Neuronal stem cell (in vitro differentiated cells): ENCODE measurements at regions not wholly inside any gene's neighbourhood (a gene's known extent, or its start where the extent isn't known, plus 50 kb on each side); places are given as distances from the start of the nearest gene placed in this dataset.
"Not testable (repeated sequence)": the region's sequence is repeated elsewhere in the genome, so short reads cannot be mapped to it uniquely, and the experiment has no call there.

Experiments
- DNase-seq: peaks from one replicate; pipeline ENCODE4 v3.0.0-alpha.2; 2013; ENCODE audit warnings: low spot score
- H2AFZ ChIP-seq: one replicate; pipeline ENCODE4 v1.6.1; 2013; ENCODE audit warnings: mild to moderate bottlenecking, low read length, inconsistent platforms
- H2AK5ac ChIP-seq: 2 replicates; pipeline ENCODE4 v1.6.1; 2013; ENCODE audit warnings: low read depth, mild to moderate bottlenecking, inconsistent platforms, low read length, moderate library complexity, mixed read lengths
- H2BK120ac ChIP-seq: 2 replicates; pipeline ENCODE4 v1.6.1; 2013; ENCODE audit warnings: low read depth, mild to moderate bottlenecking, inconsistent platforms, low read length, moderate library complexity, mixed read lengths
- H2BK12ac ChIP-seq: one replicate; pipeline ENCODE4 v1.6.1; 2013; ENCODE audit warnings: low read length, inconsistent platforms
- H2BK15ac ChIP-seq: 2 replicates; pipeline ENCODE4 v1.6.1; 2013; ENCODE audit warnings: mild to moderate bottlenecking, low read length, inconsistent platforms, mixed read lengths
- H2BK5ac ChIP-seq: one replicate; pipeline ENCODE4 v1.6.1; 2013; ENCODE audit warnings: inconsistent platforms, mild to moderate bottlenecking, low read length, moderate library complexity
- H3K14ac ChIP-seq: one replicate; pipeline ENCODE4 v1.6.1; 2013; ENCODE audit warnings: low read length, inconsistent platforms
- H3K18ac ChIP-seq: 2 replicates; pipeline ENCODE4 v1.6.1; 2013; ENCODE audit warnings: low read length, inconsistent platforms
- H3K23ac ChIP-seq: 2 replicates; pipeline ENCODE4 v1.6.1; 2013; ENCODE audit warnings: low read depth, mild to moderate bottlenecking, mixed read lengths, low read length, inconsistent platforms; ENCODE audit not compliant: poor library complexity
- H3K27ac ChIP-seq: replicated peaks from 3 replicates; pipeline ENCODE4 v1.5.1; 2013; ENCODE audit warnings: low read length, inconsistent platforms
- H3K27me3 ChIP-seq, 3 experiments: 2 replicates each; pipeline ENCODE4 v1.6.1; 2013; ENCODE audit warnings: low read length in 3 of 3, mild to moderate bottlenecking in 2 of 3, inconsistent platforms in 1 of 3, low read depth in 1 of 3, mixed read lengths in 1 of 3, moderate library complexity in 1 of 3; ENCODE audit not compliant: control insufficient read depth in 3 of 3, insufficient read depth in 3 of 3
- H3K36me3 ChIP-seq, 2 donors: replicated peaks in 1 of 2; 2 replicates each; pipeline ENCODE4 v1.6.1; 2013; ENCODE audit warnings: low read length in 2 of 2; ENCODE audit not compliant: control insufficient read depth in 2 of 2, insufficient read depth in 2 of 2
- H3K4ac ChIP-seq: 2 replicates; pipeline ENCODE4 v1.6.1; 2013; ENCODE audit warnings: inconsistent platforms, mild to moderate bottlenecking, low read length, moderate library complexity
- H3K4me1 ChIP-seq, 2 donors: 1 replicate in 1 of 2; 2 replicates in 1 of 2; pipeline ENCODE4 v1.6.1; 2013; ENCODE audit warnings: low read length in 2 of 2, low read depth in 1 of 2; ENCODE audit not compliant: control insufficient read depth in 2 of 2, insufficient read depth in 1 of 2
- H3K4me2 ChIP-seq: one replicate; pipeline ENCODE4 v1.6.1; 2013; ENCODE audit warnings: mild to moderate bottlenecking, low read length, inconsistent platforms; ENCODE audit not compliant: insufficient read depth, poor library complexity, severe bottlenecking
- H3K4me3 ChIP-seq, 2 donors: 2 replicates each; pipeline ENCODE4 v1.5.1; 2013; ENCODE audit warnings: low read length in 2 of 2, mild to moderate bottlenecking in 2 of 2, inconsistent platforms in 1 of 2, moderate library complexity in 1 of 2
- H3K79me1 ChIP-seq: one replicate; pipeline ENCODE4 v1.6.1; 2013; ENCODE audit warnings: low read depth, mild to moderate bottlenecking, inconsistent platforms, low read length, moderate library complexity
- H3K9ac ChIP-seq: one replicate; pipeline ENCODE4 v1.6.1; 2013; ENCODE audit warnings: mild to moderate bottlenecking, low read depth, low read length, inconsistent platforms; ENCODE audit not compliant: poor library complexity
- H3K9me3 ChIP-seq, 2 donors: replicated peaks in 1 of 2; 2 replicates each; pipeline versions ENCODE3 to v1.6.1; 2013; ENCODE audit warnings: low read length in 2 of 2, mild to moderate bottlenecking in 2 of 2, inconsistent platforms in 1 of 2, low read depth in 1 of 2, mixed read lengths in 1 of 2, moderate library complexity in 1 of 2; ENCODE audit not compliant: control insufficient read depth in 2 of 2, insufficient read depth in 1 of 2
- H4K8ac ChIP-seq: one replicate; pipeline ENCODE4 v1.6.1; 2013; ENCODE audit warnings: low read depth, mild to moderate bottlenecking, inconsistent platforms, low read length, moderate library complexity
- H4K91ac ChIP-seq: one replicate; pipeline ENCODE4 v1.6.1; 2013; ENCODE audit warnings: low read length, low read depth, mild to moderate bottlenecking, inconsistent platforms; ENCODE audit not compliant: poor library complexity
- WGBS, 2 donors: extraction: QIAGEN DNeasy Blood & Tissue Kit; methylation state at CpG; one replicate each; pipeline ENCODE4 v1.1.7; 2013; ENCODE audit warnings: missing lambda C conversion rate in 2 of 2, mixed read lengths in 1 of 2; ENCODE audit not compliant: insufficient read length in 2 of 2, insufficient replicate concordance in 1 of 2; ENCODE audit errors: extremely low coverage in 2 of 2; 5-methylcytosine and 5-hydroxymethylcytosine counted together

- H3K14ac ChIP-seq = no peak overlapping the region
- H2BK12ac ChIP-seq = no peak overlapping the region
- H3K9me3 ChIP-seq = peaks cover 5 to 8% of the 10 kb centered on the region in 2 donors
- no peak overlapping the region for H3K27ac ChIP-seq
- H3K79me1 ChIP-seq = no peaks in the 10 kb centered on the region
- H3K4me2 ChIP-seq = no peak overlapping the region
- H2BK5ac ChIP-seq = no peak overlapping the region
- no peak for DNase-seq
- H4K8ac ChIP-seq = no peak overlapping the region
- H3K23ac ChIP-seq = no peak overlapping the region
- no peaks in the 10 kb centered on the region for H3K36me3 ChIP-seq
- no peak overlapping the region for H2BK15ac ChIP-seq
- no CpG with 5 or more reads among the region's 4 CpGs for WGBS, 2 donors
- no peak overlapping the region for H2BK120ac ChIP-seq
- no peaks in the 10 kb centered on the region for H3K4me1 ChIP-seq
- H2AFZ ChIP-seq = peak overlapping the region; percentile 5
- no peak overlapping the region for H3K4me3 ChIP-seq
- no peak overlapping the region for H3K4ac ChIP-seq
- H3K27me3 ChIP-seq = no peaks in the 10 kb centered on the region
- no peak overlapping the region for H2AK5ac ChIP-seq
- H3K9ac ChIP-seq = no peak overlapping the region
- no peak overlapping the region for H4K91ac ChIP-seq
- no peak overlapping the region for H3K18ac ChIP-seq
These were observed 211.0 kb downstream of the MOXD1 start for GRCh38 chr6:132190097-132190814.

GRCh38 chr6:132188556-132189264 is 212.6 kb downstream of the MOXD1 start:
- Histone ChIP-seq H4K8ac (no peak overlapping the region), H3K18ac (no peak overlapping the region), H4K91ac (no peak overlapping the region), H2BK12ac (no peak overlapping the region), H3K36me3 (no peaks in the 10 kb centered on the region), H3K4me1 (no peaks in the 10 kb centered on the region), H2BK5ac (no peak overlapping the region), H3K14ac (no peak overlapping the region), H2BK15ac (no peak overlapping the region), H3K27ac (no peak overlapping the region), H3K9me3 (no peaks in the 10 kb centered on the region), H2AK5ac (no peak overlapping the region), H3K4me2 (no peak overlapping the region), H3K79me1 (no peaks in the 10 kb centered on the region), H3K9ac (no peak overlapping the region), H3K23ac (no peak overlapping the region), H2AFZ (no peak overlapping the region), H3K4ac (no peak overlapping the region), H3K4me3 (no peak overlapping the region), H2BK120ac (no peak overlapping the region), H3K27me3 (no peaks in the 10 kb centered on the region)
- no peak for DNase-seq
- no CpG with 5 or more reads among the region's 1 CpG for WGBS, 2 donors

GRCh38 chr6:132187816-132188215 is 213.5 kb downstream of the MOXD1 start:
- H2BK12ac ChIP-seq = no peak overlapping the region
- no peak overlapping the region for H3K14ac ChIP-seq
- H2AFZ ChIP-seq = no peak overlapping the region
- no peak overlapping the region for H2BK120ac ChIP-seq
- H2BK15ac ChIP-seq = no peak overlapping the region
- H3K4ac ChIP-seq = no peak overlapping the region
- no peak overlapping the region for H3K9ac ChIP-seq
- WGBS, 2 donors = no CpG with 5 or more reads among the region's 1 CpG
- H3K23ac ChIP-seq = no peak overlapping the region
- no peak overlapping the region for H4K8ac ChIP-seq
- H3K27me3 ChIP-seq = no peaks in the 10 kb centered on the region
- no peak overlapping the region for H3K27ac ChIP-seq
- no peaks in the 10 kb centered on the region for H3K4me1 ChIP-seq
- no peak overlapping the region for H2AK5ac ChIP-seq
- H3K18ac ChIP-seq = no peak overlapping the region
- no peak overlapping the region for H2BK5ac ChIP-seq
- H3K9me3 ChIP-seq = no peaks in the 10 kb centered on the region
- no peaks in the 10 kb centered on the region for H3K79me1 ChIP-seq
- no peaks in the 10 kb centered on the region for H3K36me3 ChIP-seq
- no peak overlapping the region for H4K91ac ChIP-seq
- H3K4me3 ChIP-seq = no peak overlapping the region
- no peak for DNase-seq
- no peak overlapping the region for H3K4me2 ChIP-seq

- H3K27me3 ChIP-seq, H3K4ac ChIP-seq, H3K14ac ChIP-seq, H4K91ac ChIP-seq, DNase-seq, H2AFZ ChIP-seq, H3K18ac ChIP-seq, H4K8ac ChIP-seq, H3K23ac ChIP-seq, H3K27ac ChIP-seq, H3K4me3 ChIP-seq, H2AK5ac ChIP-seq, H2BK15ac ChIP-seq, H2BK5ac ChIP-seq, H3K9me3 ChIP-seq, H2BK12ac ChIP-seq, H3K9ac ChIP-seq, H3K36me3 ChIP-seq, H3K4me2 ChIP-seq, H3K4me1 ChIP-seq, H3K79me1 ChIP-seq, H2BK120ac ChIP-seq: not testable (repeated sequence)
- no CpG with 5 or more reads among the region's 1 CpG for WGBS, 2 donors
These were observed 216.3 kb downstream of the MOXD1 start for GRCh38 chr6:132184966-132185365.
